GM12801 (cell line): ENCODE measurements at regions not wholly inside any gene's neighbourhood (a gene's known extent, or its start where the extent isn't known, plus 50 kb on each side); places are given as distances from the start of the nearest gene placed in this dataset.

Experiments
- CTCF ChIP-seq: IDR thresholded peaks from one replicate; pipeline ENCODE4 v1.5.1; 2011; ENCODE audit warnings: control low read depth; ENCODE audit not compliant: insufficient read length; ENCODE audit errors: extremely low read depth

- no peak for TF ChIP-seq CTCF
These were observed 317.5 kb upstream of the RASGEF1B start for GRCh38 chr4:81789158-81789557.

- no peak for TF ChIP-seq CTCF
These were observed 315.1 kb upstream of the RASGEF1B start for GRCh38 chr4:81786766-81787165.

- no peak for TF ChIP-seq CTCF
These were observed 314.5 kb upstream of the RASGEF1B start for GRCh38 chr4:81786063-81786763.

DNA sequence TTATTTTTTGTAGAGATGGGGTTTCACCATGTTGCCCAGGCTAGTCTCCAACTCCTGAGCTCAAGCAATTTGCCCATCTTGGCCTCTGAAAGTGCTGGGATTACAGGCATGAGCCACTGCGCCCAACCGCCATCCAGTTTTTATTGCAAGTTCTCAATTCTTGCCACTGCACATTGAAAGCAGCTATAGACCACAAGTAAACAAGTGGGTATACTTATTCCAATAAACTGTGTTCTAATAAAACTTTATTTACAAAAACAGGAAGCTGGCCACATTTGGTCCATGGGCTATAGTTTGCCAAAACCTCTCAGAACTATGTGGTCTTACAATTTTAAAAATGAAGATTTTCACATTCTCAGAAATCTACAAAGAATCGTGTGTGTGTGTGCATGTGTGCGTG, 313.6 kb upstream of the RASGEF1B start:
- no peak for TF ChIP-seq CTCF

DNA sequence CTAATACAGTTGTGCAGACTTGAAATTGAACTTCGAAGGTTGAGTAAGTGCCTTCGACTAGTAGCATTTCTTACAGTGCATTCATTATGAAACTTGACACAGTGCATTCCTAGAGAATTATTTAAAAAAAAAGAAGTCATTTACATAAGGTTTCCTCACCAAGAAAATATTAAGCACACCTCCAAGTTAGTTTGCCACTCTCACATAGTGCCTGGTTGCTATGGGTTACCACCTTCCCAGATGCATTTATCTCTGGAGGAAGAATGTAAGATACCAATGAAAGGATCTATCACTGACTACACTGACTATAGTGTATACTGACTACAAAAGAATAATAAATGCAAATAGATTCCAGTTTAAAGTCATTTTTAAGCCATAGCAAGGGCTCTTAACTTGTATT, 311.9 kb upstream of the RASGEF1B start:
- no peak for TF ChIP-seq CTCF

DNA sequence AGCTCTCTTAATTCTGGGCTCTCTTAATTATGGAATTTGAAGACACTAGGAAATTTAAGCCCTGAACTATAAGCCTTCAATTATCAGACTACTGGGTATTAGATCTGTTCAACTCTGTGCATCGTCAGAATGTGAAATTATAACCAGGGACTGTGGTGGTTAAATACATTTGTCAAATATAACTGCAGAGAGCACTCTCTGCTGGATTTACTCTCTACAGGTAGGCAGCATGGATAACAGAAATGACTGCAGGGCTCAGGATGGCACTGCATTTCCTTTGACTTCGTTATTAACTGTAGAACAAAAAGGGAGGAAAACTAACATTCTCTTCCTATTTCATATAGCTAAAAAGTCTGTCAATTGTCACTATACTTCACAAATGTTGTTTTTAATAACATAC, 310.1 kb upstream of the RASGEF1B start:
- no peak for TF ChIP-seq CTCF

GRCh38 chr4:81776794-81777193, 305.1 kb upstream of the RASGEF1B start:
- no peak for TF ChIP-seq CTCF
